Progenitor cell of endocrine pancreas (in vitro differentiated cells): ENCODE measurements at regions not wholly inside any gene's neighbourhood (a gene's known extent, or its start where the extent isn't known, plus 50 kb on each side); places are given as distances from the start of the nearest gene placed in this dataset.

Experiments used
- DNase-seq: peaks from one replicate; pipeline ENCODE4 v3.0.0; 2021; ENCODE audit warnings: low spot score; ENCODE audit not compliant: unreplicated experiment
- H3K27ac Mint-ChIP-seq: 2 replicates; pipeline ENCODE4 v1.8.0; 2021; ENCODE audit warnings: mild to moderate bottlenecking, moderate library complexity, mixed read lengths
- H3K27me3 Mint-ChIP-seq: 2 replicates; pipeline ENCODE4 v1.8.0; 2021; ENCODE audit warnings: mixed read lengths
- H3K36me3 Mint-ChIP-seq: 2 replicates; pipeline ENCODE4 v1.8.0; 2022; ENCODE audit warnings: mixed read lengths; ENCODE audit not compliant: insufficient read depth
- H3K4me1 Mint-ChIP-seq: 2 replicates; pipeline ENCODE4 v1.8.0; 2021; ENCODE audit warnings: low read depth, mixed read lengths
- H3K4me3 Mint-ChIP-seq: 2 replicates; pipeline ENCODE4 v1.8.0; 2021; ENCODE audit warnings: low read depth, mild to moderate bottlenecking, moderate library complexity, mixed read lengths
- H3K9me3 Mint-ChIP-seq: 2 replicates; pipeline ENCODE4 v1.8.0; 2021; ENCODE audit warnings: low read depth, mixed read lengths
- CTCF ChIP-seq: fragments of 200-600 bp; sonication (generic); IDR thresholded peaks from one replicate; pipeline ENCODE4 v1.5.0; 2021; ENCODE audit warnings: antibody characterized with exemption, mild to moderate bottlenecking; ENCODE audit not compliant: unreplicated experiment

- no peaks in the 10 kb centered on the region for H3K36me3 Mint-ChIP-seq
- DNase-seq = no peak
- H3K27me3 Mint-ChIP-seq = peaks cover 11% of the 10 kb centered on the region
- no peak overlapping the region for H3K27ac Mint-ChIP-seq
- H3K9me3 Mint-ChIP-seq = no peaks in the 10 kb centered on the region
- TF ChIP-seq CTCF = no peak
- H3K4me3 Mint-ChIP-seq = no peak overlapping the region
- no peaks in the 10 kb centered on the region for H3K4me1 Mint-ChIP-seq
These were observed 94.0 kb upstream of the FAM180A start for GRCh38 chr7:135842446-135843179.

- Mint-ChIP-seq H3K27me3 (peaks cover 11% of the 10 kb centered on the region), H3K27ac (no peak overlapping the region)
These were observed 92.0 kb upstream of the FAM180A start for GRCh38 chr7:135840591-135840990.

GRCh38 chr7:135837675-135838074 is 89.1 kb upstream of the FAM180A start:
- Mint-ChIP-seq H3K4me1 (peaks cover 17% of the 10 kb centered on the region), H3K27ac (no peak overlapping the region), H3K27me3 (peaks cover 9% of the 10 kb centered on the region), H3K36me3 (no peaks in the 10 kb centered on the region), H3K9me3 (no peaks in the 10 kb centered on the region), H3K4me3 (no peak overlapping the region)
- TF ChIP-seq CTCF = no peak
- DNase-seq = no peak

More at GRCh38 chr7:135840591-135840990, 92.0 kb upstream of the FAM180A start:
- no peaks in the 10 kb centered on the region for H3K36me3 Mint-ChIP-seq
- no peak for DNase-seq
- no peaks in the 10 kb centered on the region for H3K9me3 Mint-ChIP-seq
- H3K4me1 Mint-ChIP-seq = no peaks in the 10 kb centered on the region
- no peak overlapping the region for H3K4me3 Mint-ChIP-seq
- TF ChIP-seq CTCF = no peak

GRCh38 chr7:135834266-135834665 is 85.7 kb upstream of the FAM180A start:
- peaks cover 8% of the 10 kb centered on the region for H3K27me3 Mint-ChIP-seq
- no peaks in the 10 kb centered on the region for H3K9me3 Mint-ChIP-seq
- DNase-seq = no peak
- no peak for TF ChIP-seq CTCF
- H3K4me3 Mint-ChIP-seq = no peak overlapping the region
- H3K4me1 Mint-ChIP-seq = peaks cover 22% of the 10 kb centered on the region
- H3K27ac Mint-ChIP-seq = no peak overlapping the region
- H3K36me3 Mint-ChIP-seq = no peaks in the 10 kb centered on the region

DNA sequence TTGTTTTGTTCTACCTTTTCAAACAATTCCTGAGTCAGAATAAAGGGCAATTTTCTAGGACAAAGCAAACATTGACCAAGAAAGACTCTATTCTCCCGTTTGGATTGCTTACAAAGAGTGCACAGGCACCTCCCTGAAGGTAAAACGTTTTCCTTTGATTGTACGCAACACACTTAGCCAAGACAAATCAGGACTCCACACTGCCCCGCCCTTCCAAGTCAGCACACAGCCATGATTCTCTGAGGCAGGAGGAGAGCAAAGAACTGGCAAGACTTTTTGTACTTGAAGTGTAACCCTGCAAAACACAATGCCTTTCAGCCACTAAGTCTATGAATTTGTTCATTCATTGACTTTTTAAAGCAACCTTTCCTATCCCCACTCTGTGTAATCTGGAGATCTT is 85.0 kb upstream of the FAM180A start:
- TF ChIP-seq CTCF = no peak
- H3K36me3 Mint-ChIP-seq = no peaks in the 10 kb centered on the region
- H3K4me3 Mint-ChIP-seq = no peak overlapping the region
- peaks cover 8% of the 10 kb centered on the region for H3K27me3 Mint-ChIP-seq
- H3K27ac Mint-ChIP-seq = no peak overlapping the region
- H3K4me1 Mint-ChIP-seq = peaks cover 24% of the 10 kb centered on the region
- no peak for DNase-seq
- no peaks in the 10 kb centered on the region for H3K9me3 Mint-ChIP-seq
